ENCODE measurements at regions not wholly inside any gene's neighbourhood (a gene's known extent, or its start where the extent isn't known, plus 50 kb on each side); places are given as distances from the start of the nearest gene placed in this dataset.

- no peak overlapping the region for H3K27ac ChIP-seq
- H3K9me3 ChIP-seq: no peaks in the 10 kb centered on the region
- no peaks in the 10 kb centered on the region for H3K27me3 ChIP-seq (replicated peaks in 1 of 7)
- no peaks in the 10 kb centered on the region for H3K36me3 ChIP-seq
- no peak for DNase-seq
- WGBS, 5 donors: 78 to 91% (median 82%) methylated on average over 1 of the region's 1 CpG
- no peaks in the 10 kb centered on the region for H3K4me1 ChIP-seq
- TF ChIP-seq, protein P1, sequence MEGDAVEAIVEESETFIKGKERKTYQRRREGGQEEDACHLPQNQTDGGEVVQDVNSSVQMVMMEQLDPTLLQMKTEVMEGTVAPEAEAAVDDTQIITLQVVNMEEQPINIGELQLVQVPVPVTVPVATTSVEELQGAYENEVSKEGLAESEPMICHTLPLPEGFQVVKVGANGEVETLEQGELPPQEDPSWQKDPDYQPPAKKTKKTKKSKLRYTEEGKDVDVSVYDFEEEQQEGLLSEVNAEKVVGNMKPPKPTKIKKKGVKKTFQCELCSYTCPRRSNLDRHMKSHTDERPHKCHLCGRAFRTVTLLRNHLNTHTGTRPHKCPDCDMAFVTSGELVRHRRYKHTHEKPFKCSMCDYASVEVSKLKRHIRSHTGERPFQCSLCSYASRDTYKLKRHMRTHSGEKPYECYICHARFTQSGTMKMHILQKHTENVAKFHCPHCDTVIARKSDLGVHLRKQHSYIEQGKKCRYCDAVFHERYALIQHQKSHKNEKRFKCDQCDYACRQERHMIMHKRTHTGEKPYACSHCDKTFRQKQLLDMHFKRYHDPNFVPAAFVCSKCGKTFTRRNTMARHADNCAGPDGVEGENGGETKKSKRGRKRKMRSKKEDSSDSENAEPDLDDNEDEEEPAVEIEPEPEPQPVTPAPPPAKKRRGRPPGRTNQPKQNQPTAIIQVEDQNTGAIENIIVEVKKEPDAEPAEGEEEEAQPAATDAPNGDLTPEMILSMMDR (IDR thresholded peaks at IDR 0.05 in 8 of 11, conservative IDR thresholded peaks at IDR 0.05 in 3 of 11): no peak
- TF ChIP-seq POLR2A (IDR thresholded peaks at IDR 0.05): no peak
- TF ChIP-seq POLR2AphosphoS5 (IDR thresholded peaks at IDR 0.05): no peak
- intact Hi-C loops (cut with DNase I; ENCODE audit: low total_unique reads): no loop called here
- no peak overlapping the region for H3K4me3 ChIP-seq
Observed at GRCh38 chr3:117743993-117744392, 1034.4 kb downstream of the TUSC7 start.

DNA sequence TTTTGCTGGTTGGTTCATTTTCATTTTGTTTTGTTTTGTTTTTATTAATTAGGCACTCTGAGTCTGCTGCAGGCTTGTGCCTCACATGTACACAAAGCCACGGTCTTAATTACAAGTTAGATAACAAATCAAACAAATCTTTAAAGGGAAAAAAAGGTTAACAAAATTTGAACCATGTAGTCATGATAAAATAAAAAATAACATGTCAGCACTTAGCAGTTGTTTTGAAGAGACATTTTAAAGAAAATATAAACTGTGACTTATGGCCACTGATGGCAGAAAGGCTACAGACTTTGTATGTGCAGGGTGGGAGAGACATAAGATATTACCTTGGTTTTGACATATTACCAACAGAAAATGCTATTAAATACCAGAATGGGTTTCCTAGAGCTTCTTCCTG lies 1035.4 kb downstream of the TUSC7 start:
- H3K9me3 ChIP-seq: no peaks in the 10 kb centered on the region
- no peaks in the 10 kb centered on the region for H3K36me3 ChIP-seq
- WGBS, 5 donors: 64 to 77% (median 75%) methylated on average over 1 of the region's 1 CpG
- DNase-seq: no peak
- intact Hi-C loops (cut with DNase I; ENCODE audit: low total_unique reads): no loop called here
- H3K27ac ChIP-seq: no peak overlapping the region
- TF ChIP-seq, protein P1 (IDR thresholded peaks at IDR 0.05 in 8 of 11, conservative IDR thresholded peaks at IDR 0.05 in 3 of 11): no peak
- no peak for TF ChIP-seq POLR2A (IDR thresholded peaks at IDR 0.05)
- TF ChIP-seq POLR2AphosphoS5 (IDR thresholded peaks at IDR 0.05): no peak
- H3K4me1 ChIP-seq: no peaks in the 10 kb centered on the region
- H3K4me3 ChIP-seq: no peak overlapping the region
- no peaks in the 10 kb centered on the region for H3K27me3 ChIP-seq (replicated peaks in 1 of 7)

DNA sequence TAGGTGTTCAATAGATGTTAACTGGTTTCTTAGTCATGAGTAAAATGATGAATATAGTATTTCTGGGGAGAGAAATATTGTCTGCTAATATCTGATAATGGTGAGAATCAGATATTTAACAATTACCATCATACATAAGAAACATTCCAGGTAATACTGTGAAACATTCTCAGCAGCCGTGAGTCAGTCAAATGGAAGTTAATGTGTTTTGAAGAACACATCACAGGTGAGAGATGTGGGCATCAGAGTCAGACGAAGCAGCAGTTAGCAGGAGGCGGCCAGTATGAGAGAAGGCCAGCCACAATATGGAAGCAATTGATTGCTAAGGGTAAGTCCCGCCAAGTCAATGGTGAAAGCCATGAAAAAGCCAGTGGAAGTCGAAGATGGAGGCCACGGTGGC lies 1035.9 kb downstream of the TUSC7 start:
- no peak for TF ChIP-seq POLR2A (IDR thresholded peaks at IDR 0.05)
- TF ChIP-seq, protein P1 (IDR thresholded peaks at IDR 0.05 in 8 of 11, conservative IDR thresholded peaks at IDR 0.05 in 3 of 11): no peak
- TF ChIP-seq POLR2AphosphoS5 (IDR thresholded peaks at IDR 0.05): no peak
- Histone ChIP-seq H3K27ac (no peak overlapping the region), H3K4me1 (no peaks in the 10 kb centered on the region), H3K9me3 (no peaks in the 10 kb centered on the region), H3K27me3 (replicated peaks in 1 of 7) (no peaks in the 10 kb centered on the region), H3K36me3 (no peaks in the 10 kb centered on the region), H3K4me3 (no peak overlapping the region)
- 73 to 91% (median 82%) methylated on average over 6 of the region's 6 CpGs for WGBS, 5 donors
- intact Hi-C loops (cut with DNase I; ENCODE audit: low total_unique reads): no loop called here
- no peak for DNase-seq

DNA sequence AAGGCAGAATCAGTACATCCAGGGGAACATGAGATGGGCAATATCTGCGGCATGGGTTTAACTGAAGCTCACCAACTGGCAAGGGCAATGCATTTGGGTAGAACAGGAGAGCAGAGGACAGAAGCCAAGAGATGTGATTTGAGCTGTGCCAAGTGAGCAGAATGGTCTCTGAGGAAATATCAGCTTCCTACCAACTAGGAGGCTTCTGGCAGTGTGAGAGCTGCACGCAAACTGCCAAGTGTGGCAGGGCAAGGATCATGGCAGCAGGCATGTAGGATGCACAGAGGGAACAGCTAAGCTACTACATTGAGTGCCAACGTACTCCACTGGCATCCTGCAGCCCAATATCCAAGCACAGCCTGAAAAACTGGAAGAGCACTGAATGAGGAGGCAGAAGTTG lies 1036.5 kb downstream of the TUSC7 start:
- no peak for TF ChIP-seq POLR2AphosphoS5 (IDR thresholded peaks at IDR 0.05)
- no peak for TF ChIP-seq POLR2A (IDR thresholded peaks at IDR 0.05)
- TF ChIP-seq, protein P1 (IDR thresholded peaks at IDR 0.05 in 8 of 11, conservative IDR thresholded peaks at IDR 0.05 in 3 of 11): no peak
- Histone ChIP-seq H3K4me1 (no peaks in the 10 kb centered on the region), H3K36me3 (no peaks in the 10 kb centered on the region), H3K4me3 (no peak overlapping the region), H3K27me3 (replicated peaks in 1 of 7) (no peaks in the 10 kb centered on the region), H3K9me3 (no peaks in the 10 kb centered on the region), H3K27ac (no peak overlapping the region)
- intact Hi-C loops (cut with DNase I; ENCODE audit: low total_unique reads): no loop called here
- 64 to 87% (median 71%) methylated on average over 3 of the region's 3 CpGs for WGBS, 5 donors
- DNase-seq: no peak

Data from spleen (tissue), 11 donors.